Right lobe of liver (tissue), 4 donors: ENCODE measurements at regions not wholly inside any gene's neighbourhood (a gene's known extent, or its start where the extent isn't known, plus 50 kb on each side); places are given as distances from the start of the nearest gene placed in this dataset.

Source experiments
- POLR2A ChIP-seq: fragments of 450-650 bp; IDR thresholded peaks from one replicate; pipeline ENCODE4 v1.6.1; 2017; ENCODE audit warnings: antibody characterized with exemption, mild to moderate bottlenecking
- TF ChIP-seq, protein P1 (sequence below), 4 donors: fragments of 200-600 bp in 3 of 4; fragments of 450-650 bp in 1 of 4; IDR thresholded peaks; one replicate each; pipeline versions ENCODE4 v1.5.1 to v1.8.0; 2016 to 2022; ENCODE audit warnings: antibody characterized with exemption in 4 of 4, mild to moderate bottlenecking in 2 of 4
- donor health status: DM: no; HTN: no; CAD: no.
- donor health status: DM: no; HTN: no; CAD: no.
- donor health status: DM: no; HTN: yes; CAD: no.

DNA sequence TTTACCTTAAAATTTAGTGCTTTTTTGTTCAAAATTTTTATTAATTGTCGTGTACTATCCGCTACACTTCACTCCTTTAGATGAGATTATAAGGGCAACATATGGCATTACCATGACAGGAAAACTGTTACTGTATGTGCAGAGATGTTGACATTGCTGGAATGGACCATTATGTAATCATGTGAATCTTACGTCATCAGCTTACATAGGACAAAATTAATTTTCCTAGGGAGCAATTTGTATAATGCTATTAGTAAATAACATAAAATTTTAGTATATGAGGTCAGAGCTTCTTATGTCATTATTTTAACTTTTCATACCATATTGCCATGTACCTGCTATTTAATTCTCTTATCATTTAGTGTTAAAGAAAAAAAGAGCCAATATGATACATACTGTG, 110.4 kb upstream of the KLHL1 start:
- TF ChIP-seq, protein P1, sequence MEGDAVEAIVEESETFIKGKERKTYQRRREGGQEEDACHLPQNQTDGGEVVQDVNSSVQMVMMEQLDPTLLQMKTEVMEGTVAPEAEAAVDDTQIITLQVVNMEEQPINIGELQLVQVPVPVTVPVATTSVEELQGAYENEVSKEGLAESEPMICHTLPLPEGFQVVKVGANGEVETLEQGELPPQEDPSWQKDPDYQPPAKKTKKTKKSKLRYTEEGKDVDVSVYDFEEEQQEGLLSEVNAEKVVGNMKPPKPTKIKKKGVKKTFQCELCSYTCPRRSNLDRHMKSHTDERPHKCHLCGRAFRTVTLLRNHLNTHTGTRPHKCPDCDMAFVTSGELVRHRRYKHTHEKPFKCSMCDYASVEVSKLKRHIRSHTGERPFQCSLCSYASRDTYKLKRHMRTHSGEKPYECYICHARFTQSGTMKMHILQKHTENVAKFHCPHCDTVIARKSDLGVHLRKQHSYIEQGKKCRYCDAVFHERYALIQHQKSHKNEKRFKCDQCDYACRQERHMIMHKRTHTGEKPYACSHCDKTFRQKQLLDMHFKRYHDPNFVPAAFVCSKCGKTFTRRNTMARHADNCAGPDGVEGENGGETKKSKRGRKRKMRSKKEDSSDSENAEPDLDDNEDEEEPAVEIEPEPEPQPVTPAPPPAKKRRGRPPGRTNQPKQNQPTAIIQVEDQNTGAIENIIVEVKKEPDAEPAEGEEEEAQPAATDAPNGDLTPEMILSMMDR (IDR thresholded peaks at IDR 0.05): no peak
- TF ChIP-seq POLR2A: no peak
